ENCODE measurements at regions not wholly inside any gene's neighbourhood (a gene's known extent, or its start where the extent isn't known, plus 50 kb on each side); places are given as distances from the start of the nearest gene placed in this dataset.

DNA sequence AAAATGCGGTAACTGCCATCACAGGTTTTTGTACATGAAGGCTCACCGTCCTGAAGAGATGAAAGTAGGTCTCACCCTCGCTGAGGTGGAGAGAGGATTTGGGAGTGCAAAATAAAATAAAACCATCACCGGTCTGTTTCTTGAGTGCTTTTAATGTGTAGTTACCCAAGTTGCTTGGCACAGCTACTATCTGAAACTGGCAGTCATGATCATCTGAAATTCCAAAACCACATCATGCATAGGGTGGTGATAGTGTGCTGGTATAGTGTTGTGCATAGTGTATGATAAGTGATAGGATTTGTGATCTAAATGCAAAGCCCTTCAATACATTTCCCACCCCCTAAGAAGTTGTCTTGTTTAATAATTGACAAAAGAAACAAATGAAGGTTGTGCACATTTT is 381.3 kb downstream of the DMRT2 start:
- no peak for TF ChIP-seq POLR2AphosphoS5 (IDR thresholded peaks at IDR 0.05)
- no peak for TF ChIP-seq POLR2A (IDR thresholded peaks at IDR 0.05)
- TF ChIP-seq, protein P1, sequence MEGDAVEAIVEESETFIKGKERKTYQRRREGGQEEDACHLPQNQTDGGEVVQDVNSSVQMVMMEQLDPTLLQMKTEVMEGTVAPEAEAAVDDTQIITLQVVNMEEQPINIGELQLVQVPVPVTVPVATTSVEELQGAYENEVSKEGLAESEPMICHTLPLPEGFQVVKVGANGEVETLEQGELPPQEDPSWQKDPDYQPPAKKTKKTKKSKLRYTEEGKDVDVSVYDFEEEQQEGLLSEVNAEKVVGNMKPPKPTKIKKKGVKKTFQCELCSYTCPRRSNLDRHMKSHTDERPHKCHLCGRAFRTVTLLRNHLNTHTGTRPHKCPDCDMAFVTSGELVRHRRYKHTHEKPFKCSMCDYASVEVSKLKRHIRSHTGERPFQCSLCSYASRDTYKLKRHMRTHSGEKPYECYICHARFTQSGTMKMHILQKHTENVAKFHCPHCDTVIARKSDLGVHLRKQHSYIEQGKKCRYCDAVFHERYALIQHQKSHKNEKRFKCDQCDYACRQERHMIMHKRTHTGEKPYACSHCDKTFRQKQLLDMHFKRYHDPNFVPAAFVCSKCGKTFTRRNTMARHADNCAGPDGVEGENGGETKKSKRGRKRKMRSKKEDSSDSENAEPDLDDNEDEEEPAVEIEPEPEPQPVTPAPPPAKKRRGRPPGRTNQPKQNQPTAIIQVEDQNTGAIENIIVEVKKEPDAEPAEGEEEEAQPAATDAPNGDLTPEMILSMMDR (IDR thresholded peaks at IDR 0.05) = no peak
- TF ChIP-seq EP300 (IDR thresholded peaks at IDR 0.05) = no peak

All from stomach (tissue), 4 donors.